HepG2 (cell line): ENCODE measurements at regions not wholly inside any gene's neighbourhood (a gene's known extent, or its start where the extent isn't known, plus 50 kb on each side); places are given as distances from the start of the nearest gene placed in this dataset.

ENCODE experiments used
- ATAC-seq: fragments of 200-7000 bp; cut with Tn5 transposase; 3 replicates; pipeline ENCODE4 v1.9.1; 2020; ENCODE audit warnings: mild to moderate bottlenecking, moderate library complexity
- BruUV-seq: library from RNA; stranded (reverse); fragments of 400-500 nt; replicated peaks from 2 replicates; lab custom pipeline; 2021; lab: Mats Ljungman, UMichigan
- CTCF ChIA-PET: fragments of 300-600 bp; formaldehyde crosslinking; extraction: SDS; loops from one replicate; lab custom pipeline; 2021; ENCODE audit warnings: low total read pairs, inconsistent platforms, low intra/inter-chr PET ratio; lab: Yijun Ruan, JAX
- POLR2A ChIA-PET: fragments of 350-600 bp; sonication (Branson Sonifier 250); formaldehyde crosslinking; loops from one replicate; lab custom pipeline; 2020; ENCODE audit warnings: antibody characterized with exemption, inconsistent platforms; lab: Yijun Ruan, JAX
- DNase-seq: peaks from one replicate; pipeline ENCODE4 v3.0.0-alpha.2; 2015; ENCODE audit warnings: low spot score
- FAIRE-seq: peaks from 3 replicates; lab custom pipeline; 2011; peaks lifted over from hg19 to GRCh38; lab: Jason Lieb, UNC
- H2AFZ ChIP-seq: one replicate; pipeline ENCODE4 v1.6.1; 2011; ENCODE audit warnings: low read length, inconsistent platforms
- H3K27ac ChIP-seq: fragments of 300-600 bp; 3 replicates; pipeline ENCODE4 v1.8.0; 2011; ENCODE audit warnings: mixed run types, mild to moderate bottlenecking, mixed read lengths, low read length, inconsistent platforms; ENCODE audit not compliant: insufficient read depth; ENCODE audit errors: extremely low read length
- H3K27me3 ChIP-seq, 2 experiments: fragments of 200-600 bp in 1 of 2; 2 replicates in 1 of 2; 3 replicates in 1 of 2; pipeline versions ENCODE4 v1.6.0 to v1.8.0; 2011; ENCODE audit warnings: low read length in 2 of 2, mild to moderate bottlenecking in 2 of 2, moderate library complexity in 2 of 2, inconsistent platforms in 1 of 2; ENCODE audit not compliant: insufficient read depth in 2 of 2, control insufficient read depth in 1 of 2
- H3K36me3 ChIP-seq, 2 experiments: fragments of 200-600 bp in 1 of 2; replicated peaks in 1 of 2; 2 replicates in 1 of 2; 3 replicates in 1 of 2; pipeline versions ENCODE4 v1.5.1 to v1.8.0; 2011; ENCODE audit warnings: low read length in 2 of 2, inconsistent platforms in 1 of 2; ENCODE audit not compliant: insufficient read depth in 2 of 2, control insufficient read depth in 1 of 2
- H3K4me1 ChIP-seq: 2 replicates; pipeline ENCODE4 v1.5.1; 2012; ENCODE audit warnings: low read length, inconsistent platforms; ENCODE audit not compliant: insufficient read depth
- H3K4me2 ChIP-seq: 2 replicates; pipeline ENCODE4 v1.6.0; 2011; ENCODE audit warnings: low read depth, low read length, inconsistent platforms
- H3K4me3 ChIP-seq, 3 experiments: fragments of 200-600 bp in 1 of 3; sonication (generic), shearing (Covaris generic) in 1 of 3; replicated peaks in 1 of 3; 2 replicates each; pipeline ENCODE4 v1.5.1; 2011 to 2016; ENCODE audit warnings: low read length in 3 of 3, inconsistent platforms in 2 of 3, low read depth in 2 of 3, mild to moderate bottlenecking in 2 of 3, control low read depth in 1 of 3, mixed read lengths in 1 of 3; ENCODE audit not compliant: insufficient read depth in 1 of 3
- H3K79me2 ChIP-seq: one replicate; pipeline ENCODE4 v1.6.1; 2011; ENCODE audit warnings: low read length, inconsistent platforms; ENCODE audit not compliant: insufficient read depth
- H3K9ac ChIP-seq: 2 replicates; pipeline ENCODE4 v1.6.0; 2011; ENCODE audit warnings: mild to moderate bottlenecking, low read depth, low read length, inconsistent platforms; ENCODE audit not compliant: insufficient read depth
- H3K9me3 ChIP-seq: 2 replicates; pipeline ENCODE4 v1.5.1; 2012; ENCODE audit warnings: mild to moderate bottlenecking, low read length
- H4K20me1 ChIP-seq: 2 replicates; pipeline ENCODE4 v1.6.0; 2011; ENCODE audit warnings: inconsistent platforms, mild to moderate bottlenecking, low read length, moderate library complexity; ENCODE audit not compliant: insufficient read depth
- GFI1 ChIP-seq: sonication (generic); formaldehyde crosslinking; IDR thresholded peaks from 2 replicates; pipeline ENCODE4 v1.5.0; 2020; ENCODE audit warnings: missing genetic modification reagents, mild to moderate bottlenecking, borderline replicate concordance
- KDM6A ChIP-seq: IDR thresholded peaks from 2 replicates; pipeline ENCODE4 v1.6.1; 2016; ENCODE audit warnings: low read depth
- MLLT10 ChIP-seq: sonication (generic); formaldehyde crosslinking; IDR thresholded peaks from 2 replicates; pipeline ENCODE4 v1.4.0; 2020; ENCODE audit warnings: missing genetic modification reagents
- ZBTB3 ChIP-seq: sonication (generic); formaldehyde crosslinking; IDR thresholded peaks from 2 replicates; pipeline ENCODE4 v1.4.0; 2020; ENCODE audit warnings: low read depth, mild to moderate bottlenecking, moderate library complexity, missing genetic modification reagents, borderline replicate concordance
- ZBTB46 ChIP-seq: sonication (generic); formaldehyde crosslinking; IDR thresholded peaks from 2 replicates; pipeline ENCODE4 v1.4.0; 2020; ENCODE audit warnings: mild to moderate bottlenecking, missing genetic modification reagents, borderline replicate concordance
- ZFP36L1 ChIP-seq: sonication (generic); formaldehyde crosslinking; IDR thresholded peaks from 2 replicates; pipeline ENCODE4 v1.8.0; 2022; ENCODE audit warnings: mild to moderate bottlenecking, missing genetic modification reagents, moderate library complexity
- WGBS: methylation state at CpG from one replicate; pipeline ENCODE4 v1.1.6; 2017; ENCODE audit warnings: low lambda C conversion rate; 5-methylcytosine and 5-hydroxymethylcytosine counted together
- in situ Hi-C: cut with HindIII; loops from 2 replicates; pipeline ENCODE4 v1.10.0; 2017; ENCODE audit warnings: low pct_unique_long_range_greater_than_20kb; ENCODE audit not compliant: extremely low pct_ligation_motif_present
- intact Hi-C: fragments of 100-400 bp; cut with micrococcal nuclease; formaldehyde crosslinking; loops from one replicate; pipeline ENCODE4 v1.10.0; 2022; ENCODE audit not compliant: unreplicated experiment

DNA sequence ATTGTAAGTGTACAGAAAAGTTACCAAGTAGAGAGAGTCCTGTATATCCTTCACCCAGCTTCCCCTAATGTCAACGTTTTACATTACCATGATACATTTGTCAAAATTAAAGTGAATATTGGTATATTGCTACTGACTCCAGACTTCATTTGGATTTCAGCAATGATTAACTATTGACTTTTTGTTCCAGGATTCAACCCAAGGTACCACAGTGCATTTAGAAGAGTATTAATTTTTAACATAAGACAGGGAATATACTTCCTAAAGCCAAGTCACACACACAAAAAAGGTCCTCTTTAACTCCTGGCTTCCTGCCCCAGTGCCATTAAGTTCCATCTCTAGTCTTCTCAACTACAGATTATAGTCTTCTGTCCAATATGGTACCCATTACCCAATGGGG lies 75.5 kb upstream of the RBM19 start:
- ChIA-PET CTCF (no interaction called here), POLR2A (no interaction called here)
- Histone ChIP-seq H3K36me3 (no peaks in the 10 kb centered on the region), H3K27ac (no peak overlapping the region), H4K20me1 (no peaks in the 10 kb centered on the region), H3K4me2 (no peak overlapping the region), H3K9me3 (no peaks in the 10 kb centered on the region), H3K79me2 (no peaks in the 10 kb centered on the region), H3K27me3 (0 out of 5 replicates have a peak, but pooled peaks cover 0 to 7% of the 10 kb centered on the region in 2 experiments), H3K4me3 (no peak overlapping the region), H2AFZ (no peak overlapping the region), H3K4me1 (peaks cover 22% of the 10 kb centered on the region), H3K9ac (no peak overlapping the region)
- WGBS, result 10% methylated on average over 1 of the region's 1 CpG
- intact Hi-C loops (no loop called here), in situ Hi-C loops (no loop called here)
- DNase-seq, result no peak
- ATAC-seq, result no peak
- no peak for TF ChIP-seq ZBTB3 (CRISPR knock-in tag)
- TF ChIP-seq ZFP36L1 (CRISPR knock-in tag), result no peak
- TF ChIP-seq MLLT10 (CRISPR knock-in tag), result no peak
- no TSS peak for BruUV-seq
- no peak for FAIRE-seq

DNA sequence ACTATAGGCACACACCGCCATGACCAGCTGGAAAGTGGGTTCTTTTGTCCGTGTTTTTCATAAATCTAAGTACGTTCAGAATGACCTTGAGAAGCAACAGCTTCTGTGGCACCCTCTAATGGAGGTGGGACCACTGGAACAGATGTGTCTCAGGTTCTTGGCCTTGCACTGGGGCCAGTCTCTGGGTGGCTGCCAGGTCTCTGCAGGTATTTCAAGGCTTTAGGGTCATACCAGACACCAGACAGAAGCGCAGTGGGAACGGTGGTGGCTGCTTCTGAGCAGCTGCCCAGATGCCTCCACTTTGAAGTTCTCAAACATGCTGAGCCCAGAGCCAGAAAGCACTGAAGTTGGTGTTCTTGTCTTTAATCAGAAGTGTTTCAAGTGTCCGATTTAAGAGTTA lies 75.0 kb upstream of the RBM19 start:
- Histone ChIP-seq H4K20me1 (no peaks in the 10 kb centered on the region), H3K4me1 (peaks cover 22% of the 10 kb centered on the region), H3K4me3 (no peak overlapping the region), H3K27ac (no peak overlapping the region), H3K9me3 (no peaks in the 10 kb centered on the region), H3K79me2 (no peaks in the 10 kb centered on the region), H3K4me2 (no peak overlapping the region), H2AFZ (no peak overlapping the region), H3K27me3 (0 out of 5 replicates have a peak, but pooled peaks cover 0 to 2% of the 10 kb centered on the region in 2 experiments), H3K9ac (no peak overlapping the region), H3K36me3 (no peaks in the 10 kb centered on the region)
- intact Hi-C loops, result no loop called here
- WGBS, result 51% methylated on average over 4 of the region's 6 CpGs
- DNase-seq (no peak), ATAC-seq (no peak), FAIRE-seq (no peak)
- BruUV-seq, result no TSS peak
- in situ Hi-C loops, result no loop called here
- CTCF ChIA-PET, result no interaction called here
- TF ChIP-seq KDM6A (CRISPR knock-in tag) (no peak), GFI1 (CRISPR knock-in tag) (no peak), ZBTB46 (no peak)
- POLR2A ChIA-PET, result no interaction called here
